Stimulated activated CD4-positive, alpha-beta T cell treated with anti-CD3 and anti-CD28 coated beads, Interleukin-15, amount 100 ng/mL, for 48 hours (primary cell): ENCODE measurements at regions not wholly inside any gene's neighbourhood (a gene's known extent, or its start where the extent isn't known, plus 50 kb on each side); places are given as distances from the start of the nearest gene placed in this dataset.
A peak's percentile ranks its signal among the peaks of the same experiment; 100 is the strongest.
"Not testable (repeated sequence)": the region's sequence is repeated elsewhere in the genome, so short reads cannot be mapped to it uniquely, and the experiment has no call there.

Experiments
- DNase-seq, 2 donors: peaks; one replicate each; pipeline ENCODE4 v3.0.0-alpha.2; 2020; ENCODE audit warnings: low read depth in 2 of 2

- no peak for DNase-seq
Measured at GRCh38 chr4:138892483-138893407, 122.8 kb upstream of the NOCT start.

- no peak for DNase-seq
Measured at GRCh38 chr4:138891631-138892031, 124.0 kb upstream of the NOCT start.

- DNase-seq: no peak
Measured at GRCh38 chr4:138890891-138891570, 124.5 kb upstream of the NOCT start.

- no peak for DNase-seq
Measured at GRCh38 chr4:138889216-138889615, 126.4 kb upstream of the NOCT start.

GRCh38 chr4:138887741-138888140, 127.8 kb upstream of the NOCT start:
- DNase-seq: no peak

GRCh38 chr4:138887341-138887740, 128.2 kb upstream of the NOCT start:
- no peak for DNase-seq

GRCh38 chr4:138879757-138880156, 135.8 kb upstream of the NOCT start:
- no peak for DNase-seq

- no peak for DNase-seq
Measured at GRCh38 chr4:138875891-138876608, 139.5 kb upstream of the NOCT start.

- DNase-seq: no peak
Measured at GRCh38 chr4:138871555-138871875, 144.1 kb upstream of the NOCT start.

GRCh38 chr4:138870737-138871554, 144.6 kb upstream of the NOCT start:
- peak; percentile 10 to 26 for DNase-seq

- DNase-seq: no peak
Measured at GRCh38 chr4:138869631-138870030, 145.9 kb upstream of the NOCT start.

- DNase-seq: no peak
Measured at GRCh38 chr4:138869165-138869564, 146.4 kb upstream of the NOCT start.

GRCh38 chr4:138868562-138868961, 147.0 kb upstream of the NOCT start:
- no peak for DNase-seq

- no peak for DNase-seq
Measured at GRCh38 chr4:138867404-138867803, 148.2 kb upstream of the NOCT start.

GRCh38 chr4:138866314-138866713, 149.3 kb upstream of the NOCT start:
- no peak for DNase-seq

GRCh38 chr4:138865765-138866164, 149.8 kb upstream of the NOCT start:
- DNase-seq: no peak

- no peak for DNase-seq
Measured at GRCh38 chr4:138864961-138865720, 150.4 kb upstream of the NOCT start.

GRCh38 chr4:138863160-138863559, 152.4 kb upstream of the NOCT start:
- no peak for DNase-seq

- DNase-seq: no peak
Measured at GRCh38 chr4:138861135-138861534, 154.4 kb upstream of the NOCT start.

- not testable (repeated sequence) for DNase-seq
Measured at GRCh38 chr4:138860357-138860756, 155.2 kb upstream of the NOCT start.

- DNase-seq: no peak
Measured at GRCh38 chr4:138859254-138859653, 156.3 kb upstream of the NOCT start.
